Lower leg skin (tissue), 4 donors: ENCODE measurements at regions not wholly inside any gene's neighbourhood (a gene's known extent, or its start where the extent isn't known, plus 50 kb on each side); places are given as distances from the start of the nearest gene placed in this dataset.

Experiments
- DNase-seq, 2 donors: peaks; one replicate each; pipeline ENCODE4 v3.0.0-alpha.2; 2019; ENCODE audit warnings: low spot score in 2 of 2
- H3K4me3 ChIP-seq: fragments of 200-600 bp; sonication (generic); 2 replicates; pipeline ENCODE4 v1.5.1; 2017; ENCODE audit warnings: mild to moderate bottlenecking, low read depth; ENCODE audit not compliant: poor library complexity, severe bottlenecking
- POLR2A ChIP-seq, 2 donors: fragments of 450-650 bp; IDR thresholded peaks; one replicate each; pipeline ENCODE4 v1.6.1; 2016 to 2017; ENCODE audit warnings: antibody characterized with exemption in 2 of 2, mild to moderate bottlenecking in 1 of 2, moderate library complexity in 1 of 2
- WGBS, 2 donors: methylation state at CpG; one replicate each; pipeline ENCODE4 v1.1.5; 2018; 5-methylcytosine and 5-hydroxymethylcytosine counted together
- intact Hi-C: fragments of 100-400 bp; cut with DNase I; formaldehyde crosslinking; loops from one replicate; pipeline ENCODE4 v1.15.0; 2023; ENCODE audit warnings: low total_unique reads
- TF ChIP-seq, protein P1 (sequence below), 3 donors: fragments of 450-650 bp; IDR thresholded peaks; one replicate each; pipeline ENCODE4 v1.5.1; 2016; ENCODE audit warnings: antibody characterized with exemption in 3 of 3, mild to moderate bottlenecking in 3 of 3, moderate library complexity in 2 of 3

DNA sequence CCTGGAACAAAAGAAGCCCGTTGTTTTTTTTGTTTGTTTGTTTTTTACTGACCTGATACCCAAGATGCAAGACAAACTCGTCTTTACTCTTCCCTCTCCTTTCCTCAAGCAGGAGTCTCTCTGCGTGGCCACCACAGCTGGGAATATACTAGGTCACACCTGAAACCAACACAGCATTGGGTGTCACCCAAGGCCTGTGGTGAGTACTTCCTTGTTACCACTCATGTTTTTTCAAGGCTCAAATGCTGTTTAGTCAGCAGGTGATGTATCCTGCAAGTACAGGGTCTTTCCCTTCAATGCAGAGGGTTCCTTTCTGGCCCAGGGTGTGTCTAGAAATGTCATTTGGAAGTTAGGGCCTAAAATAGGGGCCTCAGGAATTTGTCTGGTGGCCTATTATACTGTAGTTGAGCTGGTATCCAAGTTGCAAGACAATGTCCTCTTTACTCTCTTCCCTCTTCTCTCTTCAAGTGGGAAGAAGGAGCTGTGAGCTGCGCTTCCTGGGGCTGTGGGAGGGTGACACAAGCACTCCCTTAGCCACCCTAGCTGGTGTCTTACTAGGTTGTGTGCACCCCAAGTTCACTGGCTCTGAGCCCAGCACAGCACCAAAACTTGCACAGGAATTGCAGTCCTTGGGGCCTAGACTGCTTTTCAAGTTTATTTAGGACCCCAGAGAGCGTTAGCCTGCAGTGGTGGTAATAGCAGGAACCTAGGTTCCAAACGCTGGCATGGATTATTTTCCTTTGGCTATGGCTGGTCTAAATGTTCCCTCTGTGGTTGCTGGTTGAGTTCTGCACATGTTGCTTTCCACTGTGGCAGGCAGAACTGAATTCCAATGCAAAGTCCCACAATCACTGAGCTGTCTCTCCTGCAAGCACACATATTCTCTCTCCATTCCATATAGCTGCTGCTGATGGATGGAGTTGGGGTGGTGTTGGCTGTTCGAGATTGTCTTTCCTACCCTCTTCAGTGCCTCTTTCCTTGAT is 91.4 kb upstream of the LYPLAL1 start:
- H3K4me3 ChIP-seq: no peak overlapping the region
- WGBS, 2 donors: 85% methylated on average over 7 of the region's 7 CpGs
- intact Hi-C loops: no loop called here
- DNase-seq: no peak
- no peak for TF ChIP-seq POLR2A (IDR thresholded peaks at IDR 0.05)
- TF ChIP-seq, protein P1, sequence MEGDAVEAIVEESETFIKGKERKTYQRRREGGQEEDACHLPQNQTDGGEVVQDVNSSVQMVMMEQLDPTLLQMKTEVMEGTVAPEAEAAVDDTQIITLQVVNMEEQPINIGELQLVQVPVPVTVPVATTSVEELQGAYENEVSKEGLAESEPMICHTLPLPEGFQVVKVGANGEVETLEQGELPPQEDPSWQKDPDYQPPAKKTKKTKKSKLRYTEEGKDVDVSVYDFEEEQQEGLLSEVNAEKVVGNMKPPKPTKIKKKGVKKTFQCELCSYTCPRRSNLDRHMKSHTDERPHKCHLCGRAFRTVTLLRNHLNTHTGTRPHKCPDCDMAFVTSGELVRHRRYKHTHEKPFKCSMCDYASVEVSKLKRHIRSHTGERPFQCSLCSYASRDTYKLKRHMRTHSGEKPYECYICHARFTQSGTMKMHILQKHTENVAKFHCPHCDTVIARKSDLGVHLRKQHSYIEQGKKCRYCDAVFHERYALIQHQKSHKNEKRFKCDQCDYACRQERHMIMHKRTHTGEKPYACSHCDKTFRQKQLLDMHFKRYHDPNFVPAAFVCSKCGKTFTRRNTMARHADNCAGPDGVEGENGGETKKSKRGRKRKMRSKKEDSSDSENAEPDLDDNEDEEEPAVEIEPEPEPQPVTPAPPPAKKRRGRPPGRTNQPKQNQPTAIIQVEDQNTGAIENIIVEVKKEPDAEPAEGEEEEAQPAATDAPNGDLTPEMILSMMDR (IDR thresholded peaks at IDR 0.05): no peak

GRCh38 chr1:219083631-219084030 is 90.0 kb upstream of the LYPLAL1 start:
- TF ChIP-seq, protein P1 (IDR thresholded peaks at IDR 0.05): no peak
- TF ChIP-seq POLR2A (IDR thresholded peaks at IDR 0.05): no peak
- intact Hi-C loops: no loop called here
- 90 to 93% methylated on average over 1 of the region's 1 CpG for WGBS, 2 donors
- no peak for DNase-seq
- no peak overlapping the region for H3K4me3 ChIP-seq

GRCh38 chr1:219085082-219085481 is 88.6 kb upstream of the LYPLAL1 start:
- TF ChIP-seq POLR2A (IDR thresholded peaks at IDR 0.05): no peak
- TF ChIP-seq, protein P1 (IDR thresholded peaks at IDR 0.05): no peak
- intact Hi-C loops: no loop called here
- 60 to 64% methylated on average over 3 of the region's 3 CpGs for WGBS, 2 donors
- no peak overlapping the region for H3K4me3 ChIP-seq
- no peak for DNase-seq

DNA sequence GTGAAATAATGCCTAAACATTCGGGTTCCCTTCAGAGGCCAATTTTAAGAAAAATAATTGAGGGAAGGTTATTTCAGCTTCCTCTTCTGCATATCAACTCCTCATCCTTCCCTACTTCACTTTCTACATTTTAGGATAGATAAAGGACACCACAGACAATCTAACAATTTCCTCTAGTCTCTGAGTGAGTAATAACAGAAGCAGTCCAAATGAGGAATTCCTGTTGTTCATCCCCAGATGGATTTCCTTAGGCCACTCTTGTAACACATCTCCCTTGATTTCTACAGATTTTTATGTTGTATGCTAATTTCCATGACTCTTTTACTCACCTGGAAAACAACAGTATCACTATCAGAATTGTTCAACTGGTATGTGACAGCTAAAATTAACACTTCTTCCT is 87.7 kb upstream of the LYPLAL1 start:
- intact Hi-C loops: no loop called here
- 82 to 87% methylated on average over 1 of the region's 1 CpG for WGBS, 2 donors
- no peak for DNase-seq
- TF ChIP-seq POLR2A (IDR thresholded peaks at IDR 0.05): no peak
- TF ChIP-seq, protein P1 (IDR thresholded peaks at IDR 0.05): no peak
- no peak overlapping the region for H3K4me3 ChIP-seq

GRCh38 chr1:219086956-219087469 is 86.7 kb upstream of the LYPLAL1 start:
- intact Hi-C loops: no loop called here
- no peak overlapping the region for H3K4me3 ChIP-seq
- DNase-seq: no peak
- TF ChIP-seq POLR2A (IDR thresholded peaks at IDR 0.05): no peak
- TF ChIP-seq, protein P1 (IDR thresholded peaks at IDR 0.05): no peak
- WGBS, 2 donors: 0 to 34% methylated on average over 1 of the region's 1 CpG
